ENCODE measurements at regions not wholly inside any gene's neighbourhood (a gene's known extent, or its start where the extent isn't known, plus 50 kb on each side); places are given as distances from the start of the nearest gene placed in this dataset.

- no peak for TF ChIP-seq ZNF274 (IDR thresholded peaks at IDR 0.05; ENCODE audit: low read depth, low read length)
- no peak for TF ChIP-seq YY1 (IDR thresholded peaks at IDR 0.05; ENCODE audit: insufficient read depth, insufficient read length)
- TF ChIP-seq SUZ12 (IDR thresholded peaks at IDR 0.05; ENCODE audit: extremely low read depth, insufficient read depth, insufficient read length): no peak
Observed at GRCh38 chr6:147691446-147691845, 183.0 kb downstream of the SAMD5 start.

All from NT2/D1 (cell line).